HCT116 (cell line): ENCODE measurements at regions not wholly inside any gene's neighbourhood (a gene's known extent, or its start where the extent isn't known, plus 50 kb on each side); places are given as distances from the start of the nearest gene placed in this dataset.

Experiments used
- ATAC-seq: fragments of 200-7000 bp; cut with Tn5 transposase; 2 replicates; pipeline ENCODE4 v1.9.1; 2020; ENCODE audit warnings: mild to moderate bottlenecking, moderate library complexity
- BruUV-seq: library from RNA; stranded (reverse); fragments of 400-500 nt; replicated peaks from 2 replicates; lab custom pipeline; 2021; lab: Mats Ljungman, UMichigan
- CTCF ChIA-PET: fragments of 300-600 bp; sonication (Branson Sonifier 250); formaldehyde crosslinking; loops from one replicate; lab custom pipeline; 2021; ENCODE audit warnings: antibody characterized with exemption; lab: Charles Lee
- POLR2A ChIA-PET: fragments of 300-600, 350-600 bp; sonication (Branson Sonifier 250); formaldehyde crosslinking; loops from one replicate; lab custom pipeline; 2021; ENCODE audit warnings: antibody characterized with exemption; lab: Charles Lee
- RAD21 ChIA-PET, 2 experiments: fragments of 300-600 bp; sonication (Branson Sonifier 250); formaldehyde crosslinking; loops; one replicate each; lab custom pipeline; 2023; ENCODE audit warnings: low total read pairs in 2 of 2; ENCODE audit not compliant: uncharacterized antibody in 2 of 2, unreplicated experiment in 2 of 2, low non-redundant PET in 1 of 2; lab: Charles Lee
- DNase-seq: peaks from one replicate; pipeline ENCODE4 v3.0.0-alpha.2; 2010; ENCODE audit warnings: low read depth, low spot score
- H2AFZ ChIP-seq: fragments of 200-600 bp; shearing (Covaris generic), sonication (generic); 2 replicates; pipeline ENCODE4 v1.6.1; 2017; ENCODE audit warnings: low read depth, mixed run types, mixed read lengths, antibody characterized with exemption, low read length; ENCODE audit not compliant: poor library complexity, severe bottlenecking
- H3K27ac ChIP-seq: 2 replicates; pipeline ENCODE4 v1.5.1; 2012; ENCODE audit warnings: low read depth, low read length
- H3K27me3 ChIP-seq: fragments of 200-600 bp; sonication (generic); 2 replicates; pipeline ENCODE4 v1.6.1; 2016; ENCODE audit warnings: mixed run types, low read length, mixed read lengths; ENCODE audit not compliant: insufficient read depth
- H3K36me3 ChIP-seq, 2 experiments: fragments of 200-500 bp in 1 of 2; fragments of 200-600 bp in 1 of 2; sonication (Bioruptor generic) in 1 of 2; sonication (generic) in 1 of 2; 2 replicates each; pipeline versions ENCODE4 v1.5.1 to v1.6.1; 2014 to 2016; ENCODE audit warnings: low read length in 2 of 2, inconsistent platforms in 1 of 2, mixed read lengths in 1 of 2, mixed run types in 1 of 2; ENCODE audit not compliant: insufficient read depth in 2 of 2, control insufficient read depth in 1 of 2
- H3K4me1 ChIP-seq, 2 experiments: fragments of 200-600 bp in 1 of 2; sonication (generic) in 1 of 2; 2 replicates each; pipeline versions ENCODE4 v1.5.1 to v1.6.1; 2012 to 2017; ENCODE audit warnings: low read length in 2 of 2, inconsistent platforms in 1 of 2, mild to moderate bottlenecking in 1 of 2, mixed read lengths in 1 of 2, mixed run types in 1 of 2, moderate library complexity in 1 of 2; ENCODE audit not compliant: insufficient read depth in 2 of 2, control insufficient read depth in 1 of 2
- H3K4me2 ChIP-seq: fragments of 200-600 bp; sonication (generic); 2 replicates; pipeline ENCODE4 v1.6.1; 2017; ENCODE audit warnings: mixed run types, low read length, mixed read lengths
- H3K4me3 ChIP-seq, 2 experiments: fragments of 200-600 bp in 1 of 2; sonication (generic) in 1 of 2; replicated peaks in 1 of 2; 2 replicates each; pipeline ENCODE4 v1.5.1; 2011 to 2016; ENCODE audit warnings: low read length in 2 of 2, control low read depth in 1 of 2, low read depth in 1 of 2, mild to moderate bottlenecking in 1 of 2, mixed read lengths in 1 of 2, mixed run types in 1 of 2
- H3K79me2 ChIP-seq: fragments of 200-600 bp; sonication (generic); 2 replicates; pipeline ENCODE4 v1.6.1; 2017; ENCODE audit warnings: mild to moderate bottlenecking, mixed run types, low read length, moderate library complexity, mixed read lengths; ENCODE audit not compliant: insufficient read depth
- H3K9ac ChIP-seq: fragments of 200-600 bp; sonication (generic); 2 replicates; pipeline ENCODE4 v1.6.1; 2016; ENCODE audit warnings: low read length, mixed read lengths
- H3K9me2 ChIP-seq: fragments of 200-600 bp; sonication (generic), shearing (Covaris generic); 2 replicates; pipeline ENCODE4 v1.6.1; 2017; ENCODE audit warnings: mixed run types, mild to moderate bottlenecking, moderate library complexity; ENCODE audit not compliant: insufficient read depth
- H3K9me3 ChIP-seq, 2 experiments: fragments of 200-500 bp in 1 of 2; fragments of 200-600 bp in 1 of 2; sonication (Bioruptor generic) in 1 of 2; sonication (generic) in 1 of 2; 2 replicates each; pipeline ENCODE4 v1.6.1; 2014 to 2017; ENCODE audit warnings: low read length in 2 of 2, mixed read lengths in 2 of 2, inconsistent platforms in 1 of 2, low read depth in 1 of 2, mild to moderate bottlenecking in 1 of 2, mixed run types in 1 of 2, moderate library complexity in 1 of 2; ENCODE audit not compliant: control insufficient read depth in 1 of 2, insufficient read depth in 1 of 2
- H4K20me1 ChIP-seq: fragments of 200-600 bp; sonication (generic), shearing (Covaris generic); 2 replicates; pipeline ENCODE4 v1.6.1; 2017; ENCODE audit warnings: mixed run types, mild to moderate bottlenecking, moderate library complexity; ENCODE audit not compliant: insufficient read depth
- CEBPB ChIP-seq: IDR thresholded peaks from 2 replicates; pipeline ENCODE4 v1.6.1; 2012; ENCODE audit warnings: low read depth
- EGR1 ChIP-seq: IDR thresholded peaks from 2 replicates; pipeline ENCODE4 v1.6.1; 2012; ENCODE audit warnings: low read depth
- EZH2 ChIP-seq: fragments of 200-600 bp; sonication (generic); IDR thresholded peaks from 2 replicates; pipeline ENCODE4 v1.6.1; 2017; ENCODE audit warnings: antibody characterized with exemption, mixed run types
- EZH2phosphoT487 ChIP-seq: fragments of 200-600 bp; IDR thresholded peaks from 2 replicates; pipeline ENCODE4 v1.6.1; 2018; ENCODE audit warnings: antibody characterized with exemption, borderline replicate concordance
- FOSL1 ChIP-seq: IDR thresholded peaks from 2 replicates; pipeline ENCODE4 v1.6.1; 2012; ENCODE audit warnings: low read depth
- JUND ChIP-seq: IDR thresholded peaks from 2 replicates; pipeline ENCODE4 v1.6.1; 2012
- POLR2A ChIP-seq: IDR thresholded peaks from 2 replicates; pipeline ENCODE4 v1.7.0; 2011; ENCODE audit warnings: borderline replicate concordance; ENCODE audit not compliant: insufficient read depth, insufficient read length; ENCODE audit errors: extremely low read depth
- POLR2AphosphoS5 ChIP-seq: IDR thresholded peaks from 2 replicates; pipeline ENCODE4 v1.6.1; 2011; ENCODE audit warnings: mild to moderate bottlenecking, low read depth, low read length, moderate library complexity
- SIN3A ChIP-seq: IDR thresholded peaks from 2 replicates; pipeline ENCODE4 v1.6.1; 2012; ENCODE audit warnings: low read depth
- SP1 ChIP-seq: IDR thresholded peaks from 2 replicates; pipeline ENCODE4 v1.6.1; 2012; ENCODE audit warnings: low read depth
- SRF ChIP-seq: IDR thresholded peaks from 2 replicates; pipeline ENCODE4 v1.6.1; 2012; ENCODE audit warnings: low read depth
- TCF7L2 ChIP-seq: IDR thresholded peaks from 2 replicates; pipeline ENCODE4 v1.7.0; 2011; ENCODE audit warnings: borderline replicate concordance, inconsistent platforms; ENCODE audit not compliant: insufficient read depth, insufficient read length; ENCODE audit errors: extremely low read depth
- YY1 ChIP-seq: IDR thresholded peaks from 2 replicates; pipeline ENCODE4 v1.6.1; 2011; ENCODE audit warnings: low read length, low read depth, moderate library complexity, mild to moderate bottlenecking; ENCODE audit not compliant: insufficient replicate concordance; ENCODE audit errors: extremely low read depth
- ZFX ChIP-seq: fragments of 450-650 bp; IDR thresholded peaks from 2 replicates; pipeline ENCODE4 v1.6.1; 2017
- ZNF274 ChIP-seq: fragments of 200-500 bp; sonication (Bioruptor generic); IDR thresholded peaks from 2 replicates; pipeline ENCODE4 v1.6.1; 2014; ENCODE audit warnings: mild to moderate bottlenecking, low read depth, low read length, inconsistent platforms
- intact Hi-C: fragments of 100-400 bp; cut with micrococcal nuclease; formaldehyde crosslinking; loops from 2 replicates; pipeline ENCODE4 v1.10.0; 2022
- TF ChIP-seq, protein P1 (sequence below): IDR thresholded peaks from 2 replicates; pipeline ENCODE4 v1.6.1; 2011; ENCODE audit warnings: mild to moderate bottlenecking, low read length, moderate library complexity; ENCODE audit not compliant: insufficient replicate concordance; ENCODE audit errors: extremely low read depth
- TF ChIP-seq, protein P2 (sequence below), 3 experiments: fragments of 200-600 bp in 1 of 3; sonication (generic) in 1 of 3; IDR thresholded peaks in 2 of 3; conservative IDR thresholded peaks in 1 of 3; 2 replicates each; pipeline ENCODE4 v1.5.1; 2012 to 2017; ENCODE audit warnings: low read depth in 2 of 3, low read length in 2 of 3, antibody characterized with exemption in 1 of 3, borderline replicate concordance in 1 of 3, control low read depth in 1 of 3, mild to moderate bottlenecking in 1 of 3, mixed read lengths in 1 of 3, mixed run types in 1 of 3, moderate library complexity in 1 of 3; ENCODE audit not compliant: insufficient read depth in 1 of 3
- TF ChIP-seq, protein P3 (sequence below): IDR thresholded peaks from 2 replicates; pipeline ENCODE4 v1.6.1; 2012
- TF ChIP-seq, protein P4 (sequence below): IDR thresholded peaks from 2 replicates; pipeline ENCODE4 v1.6.1; 2012; ENCODE audit warnings: low read depth
- TF ChIP-seq, protein P5 (sequence below): IDR thresholded peaks from 2 replicates; pipeline ENCODE4 v1.6.1; 2012

DNA sequence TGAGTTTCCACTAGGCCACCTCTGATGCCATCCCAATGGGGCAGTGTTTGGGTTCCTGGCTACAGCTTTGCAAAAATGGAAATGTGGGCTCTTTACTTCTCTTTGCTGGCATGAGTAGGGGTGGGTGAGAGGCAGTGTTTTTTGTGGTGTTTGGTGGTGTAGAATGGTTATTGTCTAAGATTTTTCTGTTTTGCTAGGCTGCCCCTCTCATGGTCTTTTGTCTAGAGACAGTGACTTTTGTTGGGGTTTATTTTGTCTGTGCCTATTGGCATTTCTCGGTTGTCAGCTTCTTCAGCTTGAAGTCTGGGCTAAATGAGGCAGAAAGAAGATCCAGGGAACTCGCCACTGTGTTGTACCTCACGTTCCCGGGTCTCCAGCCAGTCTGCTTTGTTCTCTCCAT, 112.1 kb downstream of the CENPF start:
- Histone ChIP-seq H3K4me3 (no peak overlapping the region), H3K9ac (no peak overlapping the region), H3K79me2 (no peaks in the 10 kb centered on the region), H3K4me1 (no peaks in the 10 kb centered on the region), H3K27me3 (no peaks in the 10 kb centered on the region), H3K36me3 (no peaks in the 10 kb centered on the region), H4K20me1 (no peaks in the 10 kb centered on the region), H3K9me3 (no peaks in the 10 kb centered on the region), H3K27ac (no peak overlapping the region), H3K4me2 (no peak overlapping the region), H3K9me2 (no peaks in the 10 kb centered on the region), H2AFZ (no peak overlapping the region)
- ATAC-seq (no peak), DNase-seq (no peak)
- ChIA-PET POLR2A (no interaction called here), CTCF (no interaction called here), RAD21 (no interaction called here)
- intact Hi-C loops: no loop called here
- no peak for TF ChIP-seq EZH2
- TF ChIP-seq YY1: no peak
- no peak for TF ChIP-seq TCF7L2
- TF ChIP-seq EGR1: no peak
- TF ChIP-seq, protein P1, sequence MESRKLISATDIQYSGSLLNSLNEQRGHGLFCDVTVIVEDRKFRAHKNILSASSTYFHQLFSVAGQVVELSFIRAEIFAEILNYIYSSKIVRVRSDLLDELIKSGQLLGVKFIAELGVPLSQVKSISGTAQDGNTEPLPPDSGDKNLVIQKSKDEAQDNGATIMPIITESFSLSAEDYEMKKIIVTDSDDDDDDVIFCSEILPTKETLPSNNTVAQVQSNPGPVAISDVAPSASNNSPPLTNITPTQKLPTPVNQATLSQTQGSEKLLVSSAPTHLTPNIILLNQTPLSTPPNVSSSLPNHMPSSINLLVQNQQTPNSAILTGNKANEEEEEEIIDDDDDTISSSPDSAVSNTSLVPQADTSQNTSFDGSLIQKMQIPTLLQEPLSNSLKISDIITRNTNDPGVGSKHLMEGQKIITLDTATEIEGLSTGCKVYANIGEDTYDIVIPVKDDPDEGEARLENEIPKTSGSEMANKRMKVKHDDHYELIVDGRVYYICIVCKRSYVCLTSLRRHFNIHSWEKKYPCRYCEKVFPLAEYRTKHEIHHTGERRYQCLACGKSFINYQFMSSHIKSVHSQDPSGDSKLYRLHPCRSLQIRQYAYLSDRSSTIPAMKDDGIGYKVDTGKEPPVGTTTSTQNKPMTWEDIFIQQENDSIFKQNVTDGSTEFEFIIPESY: no peak
- no peak for TF ChIP-seq POLR2AphosphoS5
- no peak for TF ChIP-seq FOSL1
- no peak for TF ChIP-seq SRF
- no peak for TF ChIP-seq CEBPB
- TF ChIP-seq, protein P2, sequence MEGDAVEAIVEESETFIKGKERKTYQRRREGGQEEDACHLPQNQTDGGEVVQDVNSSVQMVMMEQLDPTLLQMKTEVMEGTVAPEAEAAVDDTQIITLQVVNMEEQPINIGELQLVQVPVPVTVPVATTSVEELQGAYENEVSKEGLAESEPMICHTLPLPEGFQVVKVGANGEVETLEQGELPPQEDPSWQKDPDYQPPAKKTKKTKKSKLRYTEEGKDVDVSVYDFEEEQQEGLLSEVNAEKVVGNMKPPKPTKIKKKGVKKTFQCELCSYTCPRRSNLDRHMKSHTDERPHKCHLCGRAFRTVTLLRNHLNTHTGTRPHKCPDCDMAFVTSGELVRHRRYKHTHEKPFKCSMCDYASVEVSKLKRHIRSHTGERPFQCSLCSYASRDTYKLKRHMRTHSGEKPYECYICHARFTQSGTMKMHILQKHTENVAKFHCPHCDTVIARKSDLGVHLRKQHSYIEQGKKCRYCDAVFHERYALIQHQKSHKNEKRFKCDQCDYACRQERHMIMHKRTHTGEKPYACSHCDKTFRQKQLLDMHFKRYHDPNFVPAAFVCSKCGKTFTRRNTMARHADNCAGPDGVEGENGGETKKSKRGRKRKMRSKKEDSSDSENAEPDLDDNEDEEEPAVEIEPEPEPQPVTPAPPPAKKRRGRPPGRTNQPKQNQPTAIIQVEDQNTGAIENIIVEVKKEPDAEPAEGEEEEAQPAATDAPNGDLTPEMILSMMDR (IDR thresholded peaks at IDR 0.05 in 2 of 3, conservative IDR thresholded peaks at IDR 0.05 in 1 of 3; ENCODE audit: borderline replicate concordance in 1 of 3, insufficient read depth in 1 of 3, low read depth in 2 of 3, low read length in 2 of 3): no peak
- TF ChIP-seq, protein P3, sequence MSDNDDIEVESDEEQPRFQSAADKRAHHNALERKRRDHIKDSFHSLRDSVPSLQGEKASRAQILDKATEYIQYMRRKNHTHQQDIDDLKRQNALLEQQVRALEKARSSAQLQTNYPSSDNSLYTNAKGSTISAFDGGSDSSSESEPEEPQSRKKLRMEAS: no peak
- no peak for TF ChIP-seq JUND
- TF ChIP-seq POLR2A: no peak
- TF ChIP-seq, protein P4, sequence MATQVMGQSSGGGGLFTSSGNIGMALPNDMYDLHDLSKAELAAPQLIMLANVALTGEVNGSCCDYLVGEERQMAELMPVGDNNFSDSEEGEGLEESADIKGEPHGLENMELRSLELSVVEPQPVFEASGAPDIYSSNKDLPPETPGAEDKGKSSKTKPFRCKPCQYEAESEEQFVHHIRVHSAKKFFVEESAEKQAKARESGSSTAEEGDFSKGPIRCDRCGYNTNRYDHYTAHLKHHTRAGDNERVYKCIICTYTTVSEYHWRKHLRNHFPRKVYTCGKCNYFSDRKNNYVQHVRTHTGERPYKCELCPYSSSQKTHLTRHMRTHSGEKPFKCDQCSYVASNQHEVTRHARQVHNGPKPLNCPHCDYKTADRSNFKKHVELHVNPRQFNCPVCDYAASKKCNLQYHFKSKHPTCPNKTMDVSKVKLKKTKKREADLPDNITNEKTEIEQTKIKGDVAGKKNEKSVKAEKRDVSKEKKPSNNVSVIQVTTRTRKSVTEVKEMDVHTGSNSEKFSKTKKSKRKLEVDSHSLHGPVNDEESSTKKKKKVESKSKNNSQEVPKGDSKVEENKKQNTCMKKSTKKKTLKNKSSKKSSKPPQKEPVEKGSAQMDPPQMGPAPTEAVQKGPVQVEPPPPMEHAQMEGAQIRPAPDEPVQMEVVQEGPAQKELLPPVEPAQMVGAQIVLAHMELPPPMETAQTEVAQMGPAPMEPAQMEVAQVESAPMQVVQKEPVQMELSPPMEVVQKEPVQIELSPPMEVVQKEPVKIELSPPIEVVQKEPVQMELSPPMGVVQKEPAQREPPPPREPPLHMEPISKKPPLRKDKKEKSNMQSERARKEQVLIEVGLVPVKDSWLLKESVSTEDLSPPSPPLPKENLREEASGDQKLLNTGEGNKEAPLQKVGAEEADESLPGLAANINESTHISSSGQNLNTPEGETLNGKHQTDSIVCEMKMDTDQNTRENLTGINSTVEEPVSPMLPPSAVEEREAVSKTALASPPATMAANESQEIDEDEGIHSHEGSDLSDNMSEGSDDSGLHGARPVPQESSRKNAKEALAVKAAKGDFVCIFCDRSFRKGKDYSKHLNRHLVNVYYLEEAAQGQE: no peak
- no peak for TF ChIP-seq SP1
- no peak for TF ChIP-seq ZNF274
- no peak for TF ChIP-seq ZFX
- no peak for TF ChIP-seq EZH2phosphoT487
- TF ChIP-seq, protein P5, sequence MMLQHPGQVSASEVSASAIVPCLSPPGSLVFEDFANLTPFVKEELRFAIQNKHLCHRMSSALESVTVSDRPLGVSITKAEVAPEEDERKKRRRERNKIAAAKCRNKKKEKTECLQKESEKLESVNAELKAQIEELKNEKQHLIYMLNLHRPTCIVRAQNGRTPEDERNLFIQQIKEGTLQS: no peak
- TF ChIP-seq SIN3A: no peak
- no TSS peak for BruUV-seq
